HCT116 (cell line): ENCODE measurements at regions not wholly inside any gene's neighbourhood (a gene's known extent, or its start where the extent isn't known, plus 50 kb on each side); places are given as distances from the start of the nearest gene placed in this dataset.

Experiments
- ATAC-seq: fragments of 200-7000 bp; cut with Tn5 transposase; 2 replicates; pipeline ENCODE4 v1.9.1; 2020; ENCODE audit warnings: mild to moderate bottlenecking, moderate library complexity
- BruUV-seq: library from RNA; stranded (reverse); fragments of 400-500 nt; replicated peaks from 2 replicates; lab custom pipeline; 2021; lab: Mats Ljungman, UMichigan
- CTCF ChIA-PET: fragments of 300-600 bp; sonication (Branson Sonifier 250); formaldehyde crosslinking; loops from one replicate; lab custom pipeline; 2021; ENCODE audit warnings: antibody characterized with exemption; lab: Charles Lee
- POLR2A ChIA-PET: fragments of 300-600, 350-600 bp; sonication (Branson Sonifier 250); formaldehyde crosslinking; loops from one replicate; lab custom pipeline; 2021; ENCODE audit warnings: antibody characterized with exemption; lab: Charles Lee
- RAD21 ChIA-PET, 2 experiments: fragments of 300-600 bp; sonication (Branson Sonifier 250); formaldehyde crosslinking; loops; one replicate each; lab custom pipeline; 2023; ENCODE audit warnings: low total read pairs in 2 of 2; ENCODE audit not compliant: uncharacterized antibody in 2 of 2, unreplicated experiment in 2 of 2, low non-redundant PET in 1 of 2; lab: Charles Lee
- DNase-seq: peaks from one replicate; pipeline ENCODE4 v3.0.0-alpha.2; 2010; ENCODE audit warnings: low read depth, low spot score
- H2AFZ ChIP-seq: fragments of 200-600 bp; shearing (Covaris generic), sonication (generic); 2 replicates; pipeline ENCODE4 v1.6.1; 2017; ENCODE audit warnings: low read depth, mixed run types, mixed read lengths, antibody characterized with exemption, low read length; ENCODE audit not compliant: poor library complexity, severe bottlenecking
- H3K27ac ChIP-seq: 2 replicates; pipeline ENCODE4 v1.5.1; 2012; ENCODE audit warnings: low read depth, low read length
- H3K27me3 ChIP-seq: fragments of 200-600 bp; sonication (generic); 2 replicates; pipeline ENCODE4 v1.6.1; 2016; ENCODE audit warnings: mixed run types, low read length, mixed read lengths; ENCODE audit not compliant: insufficient read depth
- H3K36me3 ChIP-seq, 2 experiments: fragments of 200-500 bp in 1 of 2; fragments of 200-600 bp in 1 of 2; sonication (Bioruptor generic) in 1 of 2; sonication (generic) in 1 of 2; 2 replicates each; pipeline versions ENCODE4 v1.5.1 to v1.6.1; 2014 to 2016; ENCODE audit warnings: low read length in 2 of 2, inconsistent platforms in 1 of 2, mixed read lengths in 1 of 2, mixed run types in 1 of 2; ENCODE audit not compliant: insufficient read depth in 2 of 2, control insufficient read depth in 1 of 2
- H3K4me1 ChIP-seq, 2 experiments: fragments of 200-600 bp in 1 of 2; sonication (generic) in 1 of 2; 2 replicates each; pipeline versions ENCODE4 v1.5.1 to v1.6.1; 2012 to 2017; ENCODE audit warnings: low read length in 2 of 2, inconsistent platforms in 1 of 2, mild to moderate bottlenecking in 1 of 2, mixed read lengths in 1 of 2, mixed run types in 1 of 2, moderate library complexity in 1 of 2; ENCODE audit not compliant: insufficient read depth in 2 of 2, control insufficient read depth in 1 of 2
- H3K4me2 ChIP-seq: fragments of 200-600 bp; sonication (generic); 2 replicates; pipeline ENCODE4 v1.6.1; 2017; ENCODE audit warnings: mixed run types, low read length, mixed read lengths
- H3K4me3 ChIP-seq, 2 experiments: fragments of 200-600 bp in 1 of 2; sonication (generic) in 1 of 2; replicated peaks in 1 of 2; 2 replicates each; pipeline ENCODE4 v1.5.1; 2011 to 2016; ENCODE audit warnings: low read length in 2 of 2, control low read depth in 1 of 2, low read depth in 1 of 2, mild to moderate bottlenecking in 1 of 2, mixed read lengths in 1 of 2, mixed run types in 1 of 2
- H3K79me2 ChIP-seq: fragments of 200-600 bp; sonication (generic); 2 replicates; pipeline ENCODE4 v1.6.1; 2017; ENCODE audit warnings: mild to moderate bottlenecking, mixed run types, low read length, moderate library complexity, mixed read lengths; ENCODE audit not compliant: insufficient read depth
- H3K9ac ChIP-seq: fragments of 200-600 bp; sonication (generic); 2 replicates; pipeline ENCODE4 v1.6.1; 2016; ENCODE audit warnings: low read length, mixed read lengths
- H3K9me2 ChIP-seq: fragments of 200-600 bp; sonication (generic), shearing (Covaris generic); 2 replicates; pipeline ENCODE4 v1.6.1; 2017; ENCODE audit warnings: mixed run types, mild to moderate bottlenecking, moderate library complexity; ENCODE audit not compliant: insufficient read depth
- H3K9me3 ChIP-seq, 2 experiments: fragments of 200-500 bp in 1 of 2; fragments of 200-600 bp in 1 of 2; sonication (Bioruptor generic) in 1 of 2; sonication (generic) in 1 of 2; 2 replicates each; pipeline ENCODE4 v1.6.1; 2014 to 2017; ENCODE audit warnings: low read length in 2 of 2, mixed read lengths in 2 of 2, inconsistent platforms in 1 of 2, low read depth in 1 of 2, mild to moderate bottlenecking in 1 of 2, mixed run types in 1 of 2, moderate library complexity in 1 of 2; ENCODE audit not compliant: control insufficient read depth in 1 of 2, insufficient read depth in 1 of 2
- H4K20me1 ChIP-seq: fragments of 200-600 bp; sonication (generic), shearing (Covaris generic); 2 replicates; pipeline ENCODE4 v1.6.1; 2017; ENCODE audit warnings: mixed run types, mild to moderate bottlenecking, moderate library complexity; ENCODE audit not compliant: insufficient read depth
- ATF3 ChIP-seq: IDR thresholded peaks from 2 replicates; pipeline ENCODE4 v1.6.1; 2012
- CBX3 ChIP-seq: IDR thresholded peaks from 2 replicates; pipeline ENCODE4 v1.6.1; 2012; ENCODE audit warnings: low read depth
- CEBPB ChIP-seq: IDR thresholded peaks from 2 replicates; pipeline ENCODE4 v1.6.1; 2012; ENCODE audit warnings: low read depth
- EGR1 ChIP-seq: IDR thresholded peaks from 2 replicates; pipeline ENCODE4 v1.6.1; 2012; ENCODE audit warnings: low read depth
- ELF1 ChIP-seq: IDR thresholded peaks from 2 replicates; pipeline ENCODE4 v1.6.1; 2012; ENCODE audit warnings: low read depth, borderline replicate concordance
- EZH2 ChIP-seq: fragments of 200-600 bp; sonication (generic); IDR thresholded peaks from 2 replicates; pipeline ENCODE4 v1.6.1; 2017; ENCODE audit warnings: antibody characterized with exemption, mixed run types
- EZH2phosphoT487 ChIP-seq: fragments of 200-600 bp; IDR thresholded peaks from 2 replicates; pipeline ENCODE4 v1.6.1; 2018; ENCODE audit warnings: antibody characterized with exemption, borderline replicate concordance
- FOSL1 ChIP-seq: IDR thresholded peaks from 2 replicates; pipeline ENCODE4 v1.6.1; 2012; ENCODE audit warnings: low read depth
- JUND ChIP-seq: IDR thresholded peaks from 2 replicates; pipeline ENCODE4 v1.6.1; 2012
- MAX ChIP-seq: IDR thresholded peaks from 2 replicates; pipeline ENCODE4 v1.6.1; 2012
- POLR2A ChIP-seq: IDR thresholded peaks from 2 replicates; pipeline ENCODE4 v1.7.0; 2011; ENCODE audit warnings: borderline replicate concordance; ENCODE audit not compliant: insufficient read depth, insufficient read length; ENCODE audit errors: extremely low read depth
- POLR2AphosphoS5 ChIP-seq: IDR thresholded peaks from 2 replicates; pipeline ENCODE4 v1.6.1; 2011; ENCODE audit warnings: mild to moderate bottlenecking, low read depth, low read length, moderate library complexity
- RAD21 ChIP-seq: IDR thresholded peaks from 2 replicates; pipeline ENCODE4 v1.6.1; 2012; ENCODE audit warnings: low read depth, mild to moderate bottlenecking
- SIN3A ChIP-seq: IDR thresholded peaks from 2 replicates; pipeline ENCODE4 v1.6.1; 2012; ENCODE audit warnings: low read depth
- SP1 ChIP-seq: IDR thresholded peaks from 2 replicates; pipeline ENCODE4 v1.6.1; 2012; ENCODE audit warnings: low read depth
- TCF7L2 ChIP-seq: IDR thresholded peaks from 2 replicates; pipeline ENCODE4 v1.7.0; 2011; ENCODE audit warnings: borderline replicate concordance, inconsistent platforms; ENCODE audit not compliant: insufficient read depth, insufficient read length; ENCODE audit errors: extremely low read depth
- YY1 ChIP-seq: IDR thresholded peaks from 2 replicates; pipeline ENCODE4 v1.6.1; 2011; ENCODE audit warnings: low read length, low read depth, moderate library complexity, mild to moderate bottlenecking; ENCODE audit not compliant: insufficient replicate concordance; ENCODE audit errors: extremely low read depth
- ZFX ChIP-seq: fragments of 450-650 bp; IDR thresholded peaks from 2 replicates; pipeline ENCODE4 v1.6.1; 2017
- ZNF274 ChIP-seq: fragments of 200-500 bp; sonication (Bioruptor generic); IDR thresholded peaks from 2 replicates; pipeline ENCODE4 v1.6.1; 2014; ENCODE audit warnings: mild to moderate bottlenecking, low read depth, low read length, inconsistent platforms
- intact Hi-C: fragments of 100-400 bp; cut with micrococcal nuclease; formaldehyde crosslinking; loops from 2 replicates; pipeline ENCODE4 v1.10.0; 2022
- TF ChIP-seq, protein P1 (sequence below), 3 experiments: fragments of 200-600 bp in 1 of 3; sonication (generic) in 1 of 3; IDR thresholded peaks in 2 of 3; conservative IDR thresholded peaks in 1 of 3; 2 replicates each; pipeline ENCODE4 v1.5.1; 2012 to 2017; ENCODE audit warnings: low read depth in 2 of 3, low read length in 2 of 3, antibody characterized with exemption in 1 of 3, borderline replicate concordance in 1 of 3, control low read depth in 1 of 3, mild to moderate bottlenecking in 1 of 3, mixed read lengths in 1 of 3, mixed run types in 1 of 3, moderate library complexity in 1 of 3; ENCODE audit not compliant: insufficient read depth in 1 of 3

GRCh38 chr10:31611161-31611560 is 292.1 kb downstream of the ZEB1 start:
- POLR2A ChIA-PET = no interaction called here
- no peak for ATAC-seq

More at GRCh38 chr10:31611161-31611560, 292.1 kb downstream of the ZEB1 start:
- Histone ChIP-seq H3K4me3 (no peak overlapping the region), H3K9me2 (0 out of 2 replicates have a peak, but pooled peaks cover 3% of the 10 kb centered on the region), H3K9ac (no peak overlapping the region), H3K36me3 (no peaks in the 10 kb centered on the region), H2AFZ (no peak overlapping the region), H3K27ac (no peak overlapping the region), H3K79me2 (no peaks in the 10 kb centered on the region), H4K20me1 (no peaks in the 10 kb centered on the region), H3K4me1 (no peaks in the 10 kb centered on the region), H3K9me3 (no peaks in the 10 kb centered on the region), H3K4me2 (no peak overlapping the region), H3K27me3 (no peaks in the 10 kb centered on the region)
- ChIA-PET CTCF (no interaction called here), RAD21 (no interaction called here)
- no peak for DNase-seq
- TF ChIP-seq SP1 (no peak), FOSL1 (no peak), YY1 (no peak), CEBPB (no peak), EGR1 (no peak), ZFX (no peak), SIN3A (no peak), CBX3 (no peak), RAD21 (no peak), EZH2 (no peak), JUND (no peak), TCF7L2 (no peak), EZH2phosphoT487 (no peak), ELF1 (no peak), ATF3 (no peak), POLR2AphosphoS5 (no peak), POLR2A (no peak), MAX (no peak), ZNF274 (no peak)
- TF ChIP-seq, protein P1, sequence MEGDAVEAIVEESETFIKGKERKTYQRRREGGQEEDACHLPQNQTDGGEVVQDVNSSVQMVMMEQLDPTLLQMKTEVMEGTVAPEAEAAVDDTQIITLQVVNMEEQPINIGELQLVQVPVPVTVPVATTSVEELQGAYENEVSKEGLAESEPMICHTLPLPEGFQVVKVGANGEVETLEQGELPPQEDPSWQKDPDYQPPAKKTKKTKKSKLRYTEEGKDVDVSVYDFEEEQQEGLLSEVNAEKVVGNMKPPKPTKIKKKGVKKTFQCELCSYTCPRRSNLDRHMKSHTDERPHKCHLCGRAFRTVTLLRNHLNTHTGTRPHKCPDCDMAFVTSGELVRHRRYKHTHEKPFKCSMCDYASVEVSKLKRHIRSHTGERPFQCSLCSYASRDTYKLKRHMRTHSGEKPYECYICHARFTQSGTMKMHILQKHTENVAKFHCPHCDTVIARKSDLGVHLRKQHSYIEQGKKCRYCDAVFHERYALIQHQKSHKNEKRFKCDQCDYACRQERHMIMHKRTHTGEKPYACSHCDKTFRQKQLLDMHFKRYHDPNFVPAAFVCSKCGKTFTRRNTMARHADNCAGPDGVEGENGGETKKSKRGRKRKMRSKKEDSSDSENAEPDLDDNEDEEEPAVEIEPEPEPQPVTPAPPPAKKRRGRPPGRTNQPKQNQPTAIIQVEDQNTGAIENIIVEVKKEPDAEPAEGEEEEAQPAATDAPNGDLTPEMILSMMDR (IDR thresholded peaks at IDR 0.05 in 2 of 3, conservative IDR thresholded peaks at IDR 0.05 in 1 of 3; ENCODE audit: borderline replicate concordance in 1 of 3, insufficient read depth in 1 of 3, low read depth in 2 of 3, low read length in 2 of 3) = no peak
- no TSS peak for BruUV-seq
- intact Hi-C loops = no loop called here
